ENCODE measurements at regions not wholly inside any gene's neighbourhood (a gene's known extent, or its start where the extent isn't known, plus 50 kb on each side); places are given as distances from the start of the nearest gene placed in this dataset.
A peak's percentile ranks its signal among the peaks of the same experiment; 100 is the strongest.

- no peaks in the 10 kb centered on the region for H3K27me3 ChIP-seq
- peaks cover 0 to 6% (median 0%) of the 10 kb centered on the region in 4 donors for H3K4me1 ChIP-seq
- DNase-seq, result no peak
- no peaks in the 10 kb centered on the region for H3K9me3 ChIP-seq
- no peak for TF ChIP-seq POLR2A (IDR thresholded peaks at IDR 0.05)
- TF ChIP-seq, protein P1, sequence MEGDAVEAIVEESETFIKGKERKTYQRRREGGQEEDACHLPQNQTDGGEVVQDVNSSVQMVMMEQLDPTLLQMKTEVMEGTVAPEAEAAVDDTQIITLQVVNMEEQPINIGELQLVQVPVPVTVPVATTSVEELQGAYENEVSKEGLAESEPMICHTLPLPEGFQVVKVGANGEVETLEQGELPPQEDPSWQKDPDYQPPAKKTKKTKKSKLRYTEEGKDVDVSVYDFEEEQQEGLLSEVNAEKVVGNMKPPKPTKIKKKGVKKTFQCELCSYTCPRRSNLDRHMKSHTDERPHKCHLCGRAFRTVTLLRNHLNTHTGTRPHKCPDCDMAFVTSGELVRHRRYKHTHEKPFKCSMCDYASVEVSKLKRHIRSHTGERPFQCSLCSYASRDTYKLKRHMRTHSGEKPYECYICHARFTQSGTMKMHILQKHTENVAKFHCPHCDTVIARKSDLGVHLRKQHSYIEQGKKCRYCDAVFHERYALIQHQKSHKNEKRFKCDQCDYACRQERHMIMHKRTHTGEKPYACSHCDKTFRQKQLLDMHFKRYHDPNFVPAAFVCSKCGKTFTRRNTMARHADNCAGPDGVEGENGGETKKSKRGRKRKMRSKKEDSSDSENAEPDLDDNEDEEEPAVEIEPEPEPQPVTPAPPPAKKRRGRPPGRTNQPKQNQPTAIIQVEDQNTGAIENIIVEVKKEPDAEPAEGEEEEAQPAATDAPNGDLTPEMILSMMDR (IDR thresholded peaks at IDR 0.05), result no peak
- H3K27ac ChIP-seq, result no peak overlapping the region
- H3K4me3 ChIP-seq, result no peak overlapping the region
- peaks cover 0 to 13% (median 0%) of the 10 kb centered on the region in 3 donors for H3K36me3 ChIP-seq
Measured at GRCh38 chr18:46212398-46212797, 108.2 kb downstream of the HAUS1 start.

DNA sequence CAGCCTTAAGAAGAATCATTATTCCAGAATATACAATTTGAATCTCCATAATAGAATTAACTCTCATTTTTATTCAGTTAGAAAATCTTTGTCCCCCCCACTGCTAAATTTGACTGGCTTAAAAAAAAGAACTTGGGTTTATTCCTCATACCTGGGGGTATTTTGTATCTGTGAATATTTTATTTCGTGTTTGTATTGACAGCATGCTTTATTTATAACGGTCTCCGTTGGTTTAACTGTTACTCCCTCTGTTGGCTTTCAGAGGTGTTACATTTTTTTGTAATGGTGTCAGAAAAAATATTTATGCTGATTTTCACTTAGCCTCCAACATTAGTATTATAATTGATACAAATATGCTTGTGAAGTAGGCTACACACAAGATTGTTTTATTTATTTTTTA lies 109.1 kb downstream of the HAUS1 start:
- Histone ChIP-seq H3K9me3 (no peaks in the 10 kb centered on the region), H3K27me3 (no peaks in the 10 kb centered on the region), H3K4me1 (peaks cover 0 to 6% (median 0%) of the 10 kb centered on the region in 4 donors), H3K4me3 (no peak overlapping the region), H3K27ac (no peak overlapping the region), H3K36me3 (peaks cover 0 to 13% (median 0%) of the 10 kb centered on the region in 3 donors)
- no peak for DNase-seq
- TF ChIP-seq, protein P1 (IDR thresholded peaks at IDR 0.05), result peak in 5 of 6 experiments; percentile 17 to 69 (median 51)
- no peak for TF ChIP-seq POLR2A (IDR thresholded peaks at IDR 0.05)

- Histone ChIP-seq H3K36me3 (peaks cover 0 to 13% (median 0%) of the 10 kb centered on the region in 3 donors), H3K9me3 (no peaks in the 10 kb centered on the region), H3K4me1 (peaks cover 0 to 6% (median 0%) of the 10 kb centered on the region in 4 donors), H3K4me3 (no peak overlapping the region), H3K27ac (no peak overlapping the region), H3K27me3 (no peaks in the 10 kb centered on the region)
- no peak for DNase-seq
- no peak for TF ChIP-seq POLR2A (IDR thresholded peaks at IDR 0.05)
- TF ChIP-seq, protein P1 (IDR thresholded peaks at IDR 0.05), result no peak
Measured at GRCh38 chr18:46214435-46214834, 110.2 kb downstream of the HAUS1 start.

DNA sequence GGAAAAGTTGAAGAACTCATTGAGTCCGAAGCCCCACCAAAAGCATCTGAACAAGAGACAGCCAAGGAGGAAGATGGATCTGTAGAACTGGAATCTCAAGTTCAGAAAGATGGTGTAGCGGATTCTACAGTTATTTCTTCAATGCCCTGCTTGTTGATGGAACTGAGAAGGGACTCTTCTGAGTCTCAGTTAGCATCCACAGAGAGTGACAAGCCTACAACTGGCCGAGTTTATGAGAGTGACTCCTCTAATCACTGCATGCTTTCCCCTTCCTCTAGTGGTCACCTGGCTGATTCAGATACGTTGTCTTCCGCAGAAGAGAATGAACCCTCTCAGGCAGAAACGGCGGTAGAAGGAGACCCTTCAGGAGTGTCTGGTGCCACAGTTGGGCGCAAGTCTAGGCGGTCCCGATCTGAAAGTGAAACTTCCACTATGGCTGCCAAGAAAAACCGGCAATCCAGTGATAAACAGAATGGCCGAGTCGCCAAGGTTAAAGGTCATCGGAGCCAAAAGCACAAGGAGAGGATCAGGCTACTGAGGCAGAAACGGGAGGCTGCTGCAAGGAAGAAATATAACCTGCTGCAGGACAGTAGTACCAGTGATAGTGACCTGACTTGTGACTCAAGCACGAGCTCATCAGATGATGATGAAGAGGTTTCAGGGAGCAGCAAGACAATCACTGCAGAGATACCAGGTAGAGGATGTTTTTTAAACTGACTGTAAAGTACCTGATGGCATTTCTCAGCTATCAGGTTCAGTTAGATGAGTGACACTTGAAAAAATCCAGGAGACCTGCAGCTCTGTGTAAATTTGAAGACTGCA lies 111.9 kb downstream of the HAUS1 start:
- no peak for DNase-seq
- Histone ChIP-seq H3K4me1 (peaks cover 0 to 6% (median 0%) of the 10 kb centered on the region in 4 donors), H3K4me3 (no peak overlapping the region), H3K27ac (no peak overlapping the region), H3K9me3 (no peaks in the 10 kb centered on the region), H3K27me3 (no peaks in the 10 kb centered on the region), H3K36me3 (peaks cover 0 to 13% (median 0%) of the 10 kb centered on the region in 3 donors)
- TF ChIP-seq, protein P1 (IDR thresholded peaks at IDR 0.05), result no peak
- TF ChIP-seq POLR2A (IDR thresholded peaks at IDR 0.05), result no peak

GRCh38 chr18:46220116-46220515 lies 115.9 kb downstream of the HAUS1 start:
- Histone ChIP-seq H3K27me3 (no peaks in the 10 kb centered on the region), H3K4me1 (no peaks in the 10 kb centered on the region), H3K9me3 (no peaks in the 10 kb centered on the region), H3K27ac (no peak overlapping the region), H3K4me3 (no peak overlapping the region), H3K36me3 (peaks cover 0 to 13% (median 0%) of the 10 kb centered on the region in 3 donors)
- TF ChIP-seq, protein P1 (IDR thresholded peaks at IDR 0.05), result no peak
- no peak for TF ChIP-seq POLR2A (IDR thresholded peaks at IDR 0.05)
- DNase-seq, result no peak

Data from Peyer's patch (tissue), 4 donors.